ENCODE measurements at regions not wholly inside any gene's neighbourhood (a gene's known extent, or its start where the extent isn't known, plus 50 kb on each side); places are given as distances from the start of the nearest gene placed in this dataset.

GRCh38 chr14:99063620-99064225 lies 208.3 kb downstream of the BCL11B start:
- TF ChIP-seq CTCF (IDR thresholded peaks at IDR 0.05; ENCODE audit: borderline replicate concordance, control extremely low read depth, extremely low read depth, insufficient read depth, missing control alignments) = no peak
- no peak for DNase-seq (ENCODE audit: low spot score)
- in situ Hi-C loops (cut with MboI; ENCODE audit: low sequenced_read_pairs, unreplicated experiment) = no loop called here

GRCh38 chr14:99064262-99064954 lies 207.6 kb downstream of the BCL11B start:
- DNase-seq (ENCODE audit: low spot score) = no peak
- in situ Hi-C loops (cut with MboI; ENCODE audit: low sequenced_read_pairs, unreplicated experiment) = no loop called here

GRCh38 chr14:99065551-99065950 lies 206.4 kb downstream of the BCL11B start:
- no peak for DNase-seq (ENCODE audit: low spot score)
- in situ Hi-C loops (cut with MboI; ENCODE audit: low sequenced_read_pairs, unreplicated experiment) = no loop called here
- no peak for TF ChIP-seq CTCF (IDR thresholded peaks at IDR 0.05; ENCODE audit: borderline replicate concordance, control extremely low read depth, extremely low read depth, insufficient read depth, missing control alignments)

More at GRCh38 chr14:99064262-99064954, 207.6 kb downstream of the BCL11B start:
- no peak for TF ChIP-seq CTCF (IDR thresholded peaks at IDR 0.05; ENCODE audit: borderline replicate concordance, control extremely low read depth, extremely low read depth, insufficient read depth, missing control alignments)

GRCh38 chr14:99066378-99066777 lies 205.6 kb downstream of the BCL11B start:
- DNase-seq (ENCODE audit: low spot score) = no peak
- in situ Hi-C loops (cut with MboI; ENCODE audit: low sequenced_read_pairs, unreplicated experiment) = no loop called here
- no peak for TF ChIP-seq CTCF (IDR thresholded peaks at IDR 0.05; ENCODE audit: borderline replicate concordance, control extremely low read depth, extremely low read depth, insufficient read depth, missing control alignments)

- in situ Hi-C loops (cut with MboI; ENCODE audit: low sequenced_read_pairs, unreplicated experiment) = no loop called here
- TF ChIP-seq CTCF (IDR thresholded peaks at IDR 0.05; ENCODE audit: borderline replicate concordance, control extremely low read depth, extremely low read depth, insufficient read depth, missing control alignments) = no peak
- no peak for DNase-seq (ENCODE audit: low spot score)
These were observed 204.7 kb downstream of the BCL11B start for GRCh38 chr14:99067141-99067920.

- in situ Hi-C loops (cut with MboI; ENCODE audit: low sequenced_read_pairs, unreplicated experiment) = no loop called here
- TF ChIP-seq CTCF (IDR thresholded peaks at IDR 0.05; ENCODE audit: borderline replicate concordance, control extremely low read depth, extremely low read depth, insufficient read depth, missing control alignments) = no peak
- no peak for DNase-seq (ENCODE audit: low spot score)
These were observed 204.1 kb downstream of the BCL11B start for GRCh38 chr14:99067927-99068326.
